ENCODE measurements at regions not wholly inside any gene's neighbourhood (a gene's known extent, or its start where the extent isn't known, plus 50 kb on each side); places are given as distances from the start of the nearest gene placed in this dataset.

- Histone ChIP-seq H3K4me1 (ENCODE audit: control insufficient read depth, extremely low read depth, insufficient read depth, low read length) (peaks cover 3% of the 10 kb centered on the region), H3K9me3 (ENCODE audit: control insufficient read depth, low read depth, low read length) (no peaks in the 10 kb centered on the region), H4K20me1 (ENCODE audit: control insufficient read depth, extremely low read depth, insufficient read depth, low read length) (no peaks in the 10 kb centered on the region), H3K27me3 (ENCODE audit: control insufficient read depth, extremely low read depth, insufficient read depth, low read length) (no peaks in the 10 kb centered on the region), H3K36me3 (ENCODE audit: control insufficient read depth in 2 of 2, extremely low read depth in 1 of 2, insufficient read depth in 2 of 2, low read length in 2 of 2) (no peaks in the 10 kb centered on the region), H3K27ac (ENCODE audit: control insufficient read depth, insufficient read depth, low read length) (no peak overlapping the region), H3K79me2 (ENCODE audit: control insufficient read depth, insufficient read depth, low read length) (no peaks in the 10 kb centered on the region), H3K9ac (ENCODE audit: control insufficient read depth, extremely low read depth, insufficient read depth, low read length) (no peak overlapping the region), H3K4me3 (ENCODE audit: control insufficient read depth in 2 of 3, extremely low read depth in 1 of 3, insufficient read depth in 2 of 3, low read depth in 1 of 3, low read length in 3 of 3) (no peak overlapping the region), H3K9me1 (ENCODE audit: control insufficient read depth, extremely low read depth, insufficient read depth, low read length) (no peaks in the 10 kb centered on the region), H2AFZ (ENCODE audit: control insufficient read depth, low read length) (no peak overlapping the region), H3K4me2 (ENCODE audit: control insufficient read depth, extremely low read depth, insufficient read depth, low read depth, low read length) (no peak overlapping the region)
- TF ChIP-seq CTCF (optimal IDR thresholded peaks at IDR 0.05 in 1 of 3, IDR thresholded peaks at IDR 0.05 in 1 of 3, conservative IDR thresholded peaks at IDR 0.05 in 1 of 3; ENCODE audit: extremely low read depth in 1 of 3, insufficient read depth in 2 of 3, low read length in 3 of 3): no peak
- no peak for TF ChIP-seq EZH2 (IDR thresholded peaks at IDR 0.05; ENCODE audit: low read length)
- FAIRE-seq (no peak), DNase-seq (ENCODE audit: low read depth, low spot score) (no peak)
- dilution Hi-C loops (cut with MboI; ENCODE audit: extremely low pct_ligation_motif_present, low sequenced_read_pairs): no loop called here
Measured at GRCh38 chr10:20624642-20625041, 272.5 kb downstream of the NEBL start.

GRCh38 chr10:20623546-20623945 lies 273.6 kb downstream of the NEBL start:
- FAIRE-seq (no peak), DNase-seq (ENCODE audit: low read depth, low spot score) (no peak)
- no peaks in the 10 kb centered on the region for H4K20me1 ChIP-seq (ENCODE audit: control insufficient read depth, extremely low read depth, insufficient read depth, low read length)
- no peaks in the 10 kb centered on the region for H3K4me1 ChIP-seq (ENCODE audit: control insufficient read depth, extremely low read depth, insufficient read depth, low read length)
- no peak overlapping the region for H3K4me3 ChIP-seq (ENCODE audit: control insufficient read depth in 2 of 3, extremely low read depth in 1 of 3, insufficient read depth in 2 of 3, low read depth in 1 of 3, low read length in 3 of 3)
- no peak overlapping the region for H3K4me2 ChIP-seq (ENCODE audit: control insufficient read depth, extremely low read depth, insufficient read depth, low read depth, low read length)
- no peaks in the 10 kb centered on the region for H3K27me3 ChIP-seq (ENCODE audit: control insufficient read depth, extremely low read depth, insufficient read depth, low read length)
- no peaks in the 10 kb centered on the region for H3K36me3 ChIP-seq (ENCODE audit: control insufficient read depth in 2 of 2, extremely low read depth in 1 of 2, insufficient read depth in 2 of 2, low read length in 2 of 2)
- dilution Hi-C loops (cut with MboI; ENCODE audit: extremely low pct_ligation_motif_present, low sequenced_read_pairs): no loop called here
- no peaks in the 10 kb centered on the region for H3K9me3 ChIP-seq (ENCODE audit: control insufficient read depth, low read depth, low read length)
- H3K9ac ChIP-seq (ENCODE audit: control insufficient read depth, extremely low read depth, insufficient read depth, low read length): no peak overlapping the region
- no peaks in the 10 kb centered on the region for H3K9me1 ChIP-seq (ENCODE audit: control insufficient read depth, extremely low read depth, insufficient read depth, low read length)
- no peaks in the 10 kb centered on the region for H3K79me2 ChIP-seq (ENCODE audit: control insufficient read depth, insufficient read depth, low read length)
- H3K27ac ChIP-seq (ENCODE audit: control insufficient read depth, insufficient read depth, low read length): no peak overlapping the region
- TF ChIP-seq EZH2 (IDR thresholded peaks at IDR 0.05; ENCODE audit: low read length) (no peak), CTCF (optimal IDR thresholded peaks at IDR 0.05 in 1 of 3, IDR thresholded peaks at IDR 0.05 in 1 of 3, conservative IDR thresholded peaks at IDR 0.05 in 1 of 3; ENCODE audit: extremely low read depth in 1 of 3, insufficient read depth in 2 of 3, low read length in 3 of 3) (no peak)
- H2AFZ ChIP-seq (ENCODE audit: control insufficient read depth, low read length): peak overlapping the region; percentile 47

All from keratinocyte (primary cell).